Vagina (tissue), 2 donors: ENCODE measurements at regions not wholly inside any gene's neighbourhood (a gene's known extent, or its start where the extent isn't known, plus 50 kb on each side); places are given as distances from the start of the nearest gene placed in this dataset.

Source experiments
- POLR2A ChIP-seq, 2 donors: fragments of 450-650 bp; IDR thresholded peaks; one replicate each; pipeline ENCODE4 v1.6.1; 2017; ENCODE audit warnings: antibody characterized with exemption in 2 of 2, mild to moderate bottlenecking in 2 of 2, moderate library complexity in 2 of 2
- POLR2AphosphoS5 ChIP-seq, 2 donors: sonication (generic); formaldehyde crosslinking; IDR thresholded peaks; one replicate each; pipeline ENCODE4 v1.9.0; 2017; ENCODE audit warnings: antibody characterized with exemption in 2 of 2, mild to moderate bottlenecking in 2 of 2, low read depth in 1 of 2; ENCODE audit not compliant: insufficient read depth in 1 of 2
- TF ChIP-seq, protein P1 (sequence below), 3 experiments: fragments of 450-650 bp in 2 of 3; fragments of 200-600 bp in 1 of 3; sonication (generic) in 1 of 3; IDR thresholded peaks; one replicate each; pipeline ENCODE4 v1.5.1; 2017 to 2019; ENCODE audit warnings: antibody characterized with exemption in 3 of 3, mild to moderate bottlenecking in 2 of 3, moderate library complexity in 2 of 3

DNA sequence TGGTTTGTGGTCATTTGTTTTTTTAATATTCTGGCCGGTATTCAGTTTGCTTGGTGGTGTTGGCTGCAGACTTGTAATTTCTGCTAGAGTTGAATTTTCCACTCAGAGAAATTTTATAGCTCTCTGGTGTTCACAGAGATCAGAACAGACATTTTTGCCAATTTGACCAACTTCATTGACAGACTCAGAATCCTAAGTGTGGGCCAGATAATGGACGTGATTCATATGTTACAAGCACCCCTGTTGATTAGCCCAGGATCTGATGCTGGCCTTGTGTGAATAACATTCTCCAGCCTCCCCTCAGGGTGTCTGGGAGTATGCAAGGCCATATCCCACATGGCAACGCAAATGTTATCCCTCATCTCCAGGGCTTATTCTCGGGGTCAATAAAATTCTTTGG is 283.8 kb downstream of the C7orf25 start:
- no peak for TF ChIP-seq POLR2A (IDR thresholded peaks at IDR 0.05)
- TF ChIP-seq POLR2AphosphoS5 (IDR thresholded peaks at IDR 0.05; ENCODE audit: insufficient read depth in 1 of 2, low read depth in 1 of 2) = no peak
- TF ChIP-seq, protein P1, sequence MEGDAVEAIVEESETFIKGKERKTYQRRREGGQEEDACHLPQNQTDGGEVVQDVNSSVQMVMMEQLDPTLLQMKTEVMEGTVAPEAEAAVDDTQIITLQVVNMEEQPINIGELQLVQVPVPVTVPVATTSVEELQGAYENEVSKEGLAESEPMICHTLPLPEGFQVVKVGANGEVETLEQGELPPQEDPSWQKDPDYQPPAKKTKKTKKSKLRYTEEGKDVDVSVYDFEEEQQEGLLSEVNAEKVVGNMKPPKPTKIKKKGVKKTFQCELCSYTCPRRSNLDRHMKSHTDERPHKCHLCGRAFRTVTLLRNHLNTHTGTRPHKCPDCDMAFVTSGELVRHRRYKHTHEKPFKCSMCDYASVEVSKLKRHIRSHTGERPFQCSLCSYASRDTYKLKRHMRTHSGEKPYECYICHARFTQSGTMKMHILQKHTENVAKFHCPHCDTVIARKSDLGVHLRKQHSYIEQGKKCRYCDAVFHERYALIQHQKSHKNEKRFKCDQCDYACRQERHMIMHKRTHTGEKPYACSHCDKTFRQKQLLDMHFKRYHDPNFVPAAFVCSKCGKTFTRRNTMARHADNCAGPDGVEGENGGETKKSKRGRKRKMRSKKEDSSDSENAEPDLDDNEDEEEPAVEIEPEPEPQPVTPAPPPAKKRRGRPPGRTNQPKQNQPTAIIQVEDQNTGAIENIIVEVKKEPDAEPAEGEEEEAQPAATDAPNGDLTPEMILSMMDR (IDR thresholded peaks at IDR 0.05) = no peak
